Parathyroid adenoma (tissue), 2 donors: ENCODE measurements at regions not wholly inside any gene's neighbourhood (a gene's known extent, or its start where the extent isn't known, plus 50 kb on each side); places are given as distances from the start of the nearest gene placed in this dataset.

Source experiments
- H2AFZ ChIP-seq: fragments of 300-600 bp; sonication (generic); one replicate; pipeline ENCODE4 v1.7.0; 2017; ENCODE audit warnings: antibody characterized with exemption, mild to moderate bottlenecking
- H3K27ac ChIP-seq: fragments of 300-600 bp; sonication (generic); one replicate; pipeline ENCODE4 v1.7.0; 2017
- H3K27me3 ChIP-seq: fragments of 300-600 bp; sonication (generic); one replicate; pipeline ENCODE4 v1.7.0; 2017; ENCODE audit warnings: low read length; ENCODE audit not compliant: control insufficient read depth, insufficient read depth
- H3K36me3 ChIP-seq: fragments of 300-600 bp; sonication (generic); one replicate; pipeline ENCODE4 v1.7.0; 2017; ENCODE audit warnings: low read length; ENCODE audit not compliant: control insufficient read depth, insufficient read depth
- H3K4me1 ChIP-seq: fragments of 300-600 bp; sonication (generic); one replicate; pipeline ENCODE4 v1.7.0; 2017; ENCODE audit warnings: control low read depth
- H3K4me2 ChIP-seq: fragments of 300-600 bp; sonication (generic); one replicate; pipeline ENCODE4 v1.7.0; 2017; ENCODE audit warnings: low read length
- H3K4me3 ChIP-seq: fragments of 300-600 bp; sonication (generic); one replicate; pipeline ENCODE4 v1.7.0; 2017; ENCODE audit warnings: low read depth, low read length
- H3K79me2 ChIP-seq: fragments of 300-600 bp; sonication (generic); one replicate; pipeline ENCODE4 v1.7.0; 2017; ENCODE audit warnings: control low read depth
- H3K9ac ChIP-seq: fragments of 300-600 bp; sonication (generic); one replicate; pipeline ENCODE4 v1.7.0; 2017; ENCODE audit warnings: mild to moderate bottlenecking
- H3K9me3 ChIP-seq: fragments of 300-600 bp; sonication (generic); one replicate; pipeline ENCODE4 v1.7.0; 2017; ENCODE audit warnings: low read length; ENCODE audit not compliant: control insufficient read depth
- TF ChIP-seq, protein P1 (sequence below): fragments of 300-600 bp; sonication (generic); IDR thresholded peaks from one replicate; pipeline ENCODE4 v1.7.0; 2017; ENCODE audit warnings: antibody characterized with exemption, mild to moderate bottlenecking
- donor health status: primary hyperparathyroidism.

DNA sequence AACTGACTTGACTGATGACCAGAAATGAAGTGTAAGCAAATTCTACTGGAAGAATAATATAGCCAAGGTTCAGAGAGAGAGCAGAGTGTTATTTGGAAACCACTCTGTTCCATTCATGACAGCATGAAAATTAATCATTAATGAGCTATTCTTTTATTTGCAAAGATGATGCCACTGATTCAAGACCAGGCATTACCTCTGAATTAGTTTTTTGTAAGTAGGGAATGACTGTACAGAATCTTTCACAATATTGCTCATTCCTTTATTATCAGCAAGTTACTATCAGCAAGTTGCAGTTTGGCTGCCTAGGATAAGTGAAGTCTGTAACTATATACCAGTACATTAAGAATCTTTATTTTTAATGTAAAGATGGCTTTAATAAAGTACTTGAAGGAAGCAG is 75.1 kb upstream of the RGMB start:
- no peak overlapping the region for H3K4me2 ChIP-seq
- no peaks in the 10 kb centered on the region for H3K4me1 ChIP-seq
- H3K27ac ChIP-seq, result no peak overlapping the region
- no peaks in the 10 kb centered on the region for H3K36me3 ChIP-seq
- H2AFZ ChIP-seq, result no peak overlapping the region
- H3K4me3 ChIP-seq, result no peak overlapping the region
- H3K27me3 ChIP-seq, result no peaks in the 10 kb centered on the region
- no peaks in the 10 kb centered on the region for H3K79me2 ChIP-seq
- no peak overlapping the region for H3K9ac ChIP-seq
- H3K9me3 ChIP-seq, result peaks cover 2% of the 10 kb centered on the region
- TF ChIP-seq, protein P1, sequence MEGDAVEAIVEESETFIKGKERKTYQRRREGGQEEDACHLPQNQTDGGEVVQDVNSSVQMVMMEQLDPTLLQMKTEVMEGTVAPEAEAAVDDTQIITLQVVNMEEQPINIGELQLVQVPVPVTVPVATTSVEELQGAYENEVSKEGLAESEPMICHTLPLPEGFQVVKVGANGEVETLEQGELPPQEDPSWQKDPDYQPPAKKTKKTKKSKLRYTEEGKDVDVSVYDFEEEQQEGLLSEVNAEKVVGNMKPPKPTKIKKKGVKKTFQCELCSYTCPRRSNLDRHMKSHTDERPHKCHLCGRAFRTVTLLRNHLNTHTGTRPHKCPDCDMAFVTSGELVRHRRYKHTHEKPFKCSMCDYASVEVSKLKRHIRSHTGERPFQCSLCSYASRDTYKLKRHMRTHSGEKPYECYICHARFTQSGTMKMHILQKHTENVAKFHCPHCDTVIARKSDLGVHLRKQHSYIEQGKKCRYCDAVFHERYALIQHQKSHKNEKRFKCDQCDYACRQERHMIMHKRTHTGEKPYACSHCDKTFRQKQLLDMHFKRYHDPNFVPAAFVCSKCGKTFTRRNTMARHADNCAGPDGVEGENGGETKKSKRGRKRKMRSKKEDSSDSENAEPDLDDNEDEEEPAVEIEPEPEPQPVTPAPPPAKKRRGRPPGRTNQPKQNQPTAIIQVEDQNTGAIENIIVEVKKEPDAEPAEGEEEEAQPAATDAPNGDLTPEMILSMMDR, result no peak

DNA sequence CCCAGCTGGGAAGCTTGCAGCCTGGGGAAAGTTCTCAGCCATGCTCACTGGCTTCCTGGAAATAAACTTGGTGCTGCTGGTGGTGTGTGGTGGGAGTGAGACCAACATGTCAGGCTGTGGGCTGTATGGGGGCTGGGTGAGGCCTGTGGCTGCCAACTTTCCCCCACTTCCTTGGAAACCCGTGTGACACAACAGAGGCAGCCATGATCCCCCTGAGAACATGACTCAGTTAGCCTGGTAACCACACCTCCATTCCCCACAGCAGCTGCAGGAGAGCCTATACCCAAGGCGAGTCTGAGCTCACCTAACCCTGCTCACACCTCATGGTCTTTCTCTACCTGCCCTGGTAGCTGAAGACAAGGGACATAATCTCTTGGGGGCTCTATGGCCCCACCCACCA is 72.7 kb upstream of the RGMB start:
- H2AFZ ChIP-seq, result no peak overlapping the region
- no peak overlapping the region for H3K9ac ChIP-seq
- no peaks in the 10 kb centered on the region for H3K4me1 ChIP-seq
- TF ChIP-seq, protein P1, result no peak
- H3K27ac ChIP-seq, result no peak overlapping the region
- H3K9me3 ChIP-seq, result no peaks in the 10 kb centered on the region
- H3K4me2 ChIP-seq, result no peak overlapping the region
- no peak overlapping the region for H3K4me3 ChIP-seq
- no peaks in the 10 kb centered on the region for H3K79me2 ChIP-seq
- no peaks in the 10 kb centered on the region for H3K27me3 ChIP-seq
- H3K36me3 ChIP-seq, result no peaks in the 10 kb centered on the region

DNA sequence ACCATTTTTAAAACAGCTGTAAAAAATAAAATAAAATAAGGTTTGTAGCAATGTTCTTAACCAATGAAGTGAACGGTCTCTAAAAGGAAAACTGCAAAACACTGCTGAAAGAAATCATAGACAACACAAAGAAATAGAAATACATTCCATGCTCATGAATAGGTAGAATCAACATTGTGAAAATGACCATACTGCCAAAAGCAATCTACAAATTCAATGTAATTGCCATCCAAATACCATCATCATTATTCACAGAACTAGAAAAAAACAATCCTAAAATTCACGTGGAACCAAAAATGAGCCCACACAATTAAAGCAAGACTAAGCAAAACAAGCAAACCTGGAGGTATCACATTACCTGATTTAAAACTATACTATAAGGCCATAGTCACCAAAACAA is 67.6 kb upstream of the RGMB start:
- no peak overlapping the region for H3K9ac ChIP-seq
- H3K36me3 ChIP-seq, result no peaks in the 10 kb centered on the region
- no peak overlapping the region for H3K4me3 ChIP-seq
- H3K79me2 ChIP-seq, result no peaks in the 10 kb centered on the region
- no peak overlapping the region for H3K27ac ChIP-seq
- H3K9me3 ChIP-seq, result no peaks in the 10 kb centered on the region
- no peaks in the 10 kb centered on the region for H3K27me3 ChIP-seq
- H3K4me1 ChIP-seq, result no peaks in the 10 kb centered on the region
- no peak overlapping the region for H2AFZ ChIP-seq
- TF ChIP-seq, protein P1, result no peak
- H3K4me2 ChIP-seq, result no peak overlapping the region

DNA sequence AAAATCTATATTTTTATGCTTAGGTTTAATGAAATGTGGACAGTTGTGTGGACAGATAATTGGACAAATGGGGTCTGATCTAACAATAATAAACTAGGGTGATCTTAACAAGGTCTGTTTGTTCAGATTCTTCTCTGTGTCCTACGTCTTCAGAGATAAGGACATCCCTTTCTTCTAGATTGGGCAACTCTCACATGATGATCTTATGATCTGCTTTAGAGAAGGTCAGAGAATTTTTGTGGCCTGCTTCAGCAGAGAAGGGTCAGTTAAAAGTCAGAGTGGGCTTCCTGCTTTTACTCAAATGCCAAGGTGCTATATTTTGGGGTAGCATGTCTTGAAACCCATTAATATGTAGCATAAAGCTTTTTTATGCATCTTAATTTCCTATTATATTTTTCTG is 63.8 kb upstream of the RGMB start:
- Histone ChIP-seq H3K4me3 (no peak overlapping the region), H3K27me3 (no peaks in the 10 kb centered on the region), H3K9ac (no peak overlapping the region), H3K36me3 (no peaks in the 10 kb centered on the region), H3K4me2 (no peak overlapping the region), H3K4me1 (no peaks in the 10 kb centered on the region), H3K9me3 (no peaks in the 10 kb centered on the region), H2AFZ (no peak overlapping the region), H3K27ac (no peak overlapping the region), H3K79me2 (no peaks in the 10 kb centered on the region)
- TF ChIP-seq, protein P1, result no peak

DNA sequence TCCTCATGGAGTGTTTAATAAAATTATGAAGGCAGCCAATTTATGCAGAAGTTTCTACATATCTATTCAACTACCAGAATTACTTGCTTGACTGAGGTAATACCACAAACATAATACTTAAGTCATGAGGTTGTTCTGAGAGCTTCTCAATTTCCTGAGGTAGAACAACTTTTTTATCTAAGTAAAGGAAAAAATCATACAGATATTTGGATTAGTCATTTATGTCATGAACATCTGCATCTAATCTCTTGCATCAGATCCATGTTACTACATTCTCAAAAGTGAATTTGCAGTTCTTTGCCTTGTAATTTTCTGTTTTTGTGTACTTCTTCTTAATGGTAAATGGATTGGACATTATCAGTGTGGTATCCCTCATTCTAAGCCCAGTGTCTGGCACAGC is 60.4 kb upstream of the RGMB start:
- H3K4me2 ChIP-seq, result no peak overlapping the region
- TF ChIP-seq, protein P1, result no peak
- no peaks in the 10 kb centered on the region for H3K79me2 ChIP-seq
- no peak overlapping the region for H3K4me3 ChIP-seq
- H3K9ac ChIP-seq, result no peak overlapping the region
- no peak overlapping the region for H2AFZ ChIP-seq
- no peaks in the 10 kb centered on the region for H3K36me3 ChIP-seq
- H3K27ac ChIP-seq, result no peak overlapping the region
- H3K4me1 ChIP-seq, result no peaks in the 10 kb centered on the region
- no peaks in the 10 kb centered on the region for H3K27me3 ChIP-seq
- H3K9me3 ChIP-seq, result no peaks in the 10 kb centered on the region
